Transverse colon (tissue), 4 donors: ENCODE measurements at regions not wholly inside any gene's neighbourhood (a gene's known extent, or its start where the extent isn't known, plus 50 kb on each side); places are given as distances from the start of the nearest gene placed in this dataset.
A peak's percentile ranks its signal among the peaks of the same experiment; 100 is the strongest.

Experiments used
- DNase-seq: peaks from one replicate; pipeline ENCODE4 v3.0.0-alpha.2; 2019
- H3K27ac ChIP-seq, 4 donors: fragments of 200-600 bp; sonication (generic); 2 replicates each; pipeline ENCODE4 v1.5.1; 2016 to 2018; ENCODE audit warnings: inconsistent platforms in 4 of 4
- H3K27me3 ChIP-seq: fragments of 200-600 bp; sonication (generic); 2 replicates; pipeline ENCODE4 v1.5.1; 2017; ENCODE audit warnings: inconsistent platforms
- H3K36me3 ChIP-seq, 4 donors: fragments of 200-600 bp; sonication (generic); 2 replicates each; pipeline ENCODE4 v1.5.1; 2017 to 2019; ENCODE audit warnings: inconsistent platforms in 4 of 4
- H3K4me1 ChIP-seq, 4 donors: fragments of 200-600 bp; sonication (generic); 2 replicates each; pipeline ENCODE4 v1.5.1; 2017 to 2020; ENCODE audit warnings: inconsistent platforms in 4 of 4
- H3K4me3 ChIP-seq, 4 donors: fragments of 200-600 bp; sonication (generic); 1 replicate in 1 of 4; 2 replicates in 3 of 4; pipeline versions ENCODE4 v1.5.1 to v1.6.1; 2017 to 2019; ENCODE audit warnings: inconsistent platforms in 4 of 4
- H3K9me3 ChIP-seq, 2 donors: fragments of 200-600 bp; sonication (generic); 2 replicates each; pipeline ENCODE4 v1.5.1; 2017 to 2019; ENCODE audit warnings: inconsistent platforms in 2 of 2
- EP300 ChIP-seq: sonication (generic); formaldehyde crosslinking; IDR thresholded peaks from one replicate; pipeline ENCODE4 v1.6.1; 2017; ENCODE audit warnings: antibody characterized with exemption, low read depth
- POLR2A ChIP-seq: fragments of 450-650 bp; IDR thresholded peaks from one replicate; pipeline ENCODE4 v1.6.1; 2016; ENCODE audit warnings: antibody characterized with exemption, mild to moderate bottlenecking, moderate library complexity
- POLR2AphosphoS5 ChIP-seq, 3 donors: sonication (generic); formaldehyde crosslinking; IDR thresholded peaks; one replicate each; pipeline ENCODE4 v1.6.1; 2016; ENCODE audit warnings: antibody characterized with exemption in 3 of 3
- WGBS, 2 donors: methylation state at CpG; one replicate each; pipeline ENCODE4 v1.1.5; 2018; ENCODE audit warnings: low coverage in 1 of 2; 5-methylcytosine and 5-hydroxymethylcytosine counted together
- in situ Hi-C, 4 donors: fragments of 200-750 bp; cut with MboI; loops; one replicate each; pipeline versions ENCODE4 v1.15.0 to v1.15.1; 2017; ENCODE audit warnings: low sequenced_read_pairs in 3 of 4, low pct_ligation_motif_present in 1 of 4, low pct_unique_long_range_greater_than_20kb in 1 of 4
- intact Hi-C: fragments of 100-400 bp; cut with DNase I; formaldehyde crosslinking; loops from one replicate; pipeline ENCODE4 v1.15.1; 2023; ENCODE audit warnings: low total_unique reads
- TF ChIP-seq, protein P1 (sequence below), 5 experiments: fragments of 200-600 bp in 3 of 5; fragments of 450-650 bp in 2 of 5; sonication (generic) in 3 of 5; IDR thresholded peaks; 1 replicate in 2 of 5; 2 replicates in 3 of 5; pipeline ENCODE4 v1.5.1; 2016 to 2017; ENCODE audit warnings: antibody characterized with exemption in 5 of 5, inconsistent platforms in 3 of 5, mild to moderate bottlenecking in 2 of 5, moderate library complexity in 1 of 5

DNA sequence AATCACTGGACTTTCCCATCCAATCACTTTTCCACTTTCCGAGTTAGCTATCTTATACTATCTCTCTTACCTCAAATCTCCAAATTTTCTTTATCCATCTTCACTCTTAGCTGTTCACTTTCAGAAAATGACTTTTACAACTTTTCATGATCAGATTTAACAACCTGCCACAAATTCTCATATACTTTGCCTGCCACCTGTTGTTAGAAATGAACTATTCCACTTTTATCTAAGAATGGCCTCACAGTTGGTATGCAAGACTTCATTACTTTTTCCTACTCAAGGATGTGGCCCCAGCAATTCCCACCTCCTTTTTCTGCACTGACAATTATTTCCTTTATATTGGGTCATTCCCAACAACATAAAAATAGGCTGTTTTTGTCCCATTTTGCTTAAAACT, 93.6 kb upstream of the DEPDC1 start:
- no peak for DNase-seq
- intact Hi-C loops = no loop called here
- in situ Hi-C loops = no loop called here

GRCh38 chr1:68594851-68595250, 98.0 kb upstream of the DEPDC1 start:
- no peaks in the 10 kb centered on the region for H3K36me3 ChIP-seq
- H3K27me3 ChIP-seq = no peaks in the 10 kb centered on the region
- 87 to 90% methylated on average over 2 of the region's 2 CpGs for WGBS, 2 donors
- no peak overlapping the region for H3K27ac ChIP-seq
- no peak for DNase-seq
- in situ Hi-C loops = no loop called here
- no peaks in the 10 kb centered on the region for H3K4me1 ChIP-seq
- no peaks in the 10 kb centered on the region for H3K9me3 ChIP-seq
- no peak overlapping the region for H3K4me3 ChIP-seq
- intact Hi-C loops = no loop called here
- TF ChIP-seq, protein P1, sequence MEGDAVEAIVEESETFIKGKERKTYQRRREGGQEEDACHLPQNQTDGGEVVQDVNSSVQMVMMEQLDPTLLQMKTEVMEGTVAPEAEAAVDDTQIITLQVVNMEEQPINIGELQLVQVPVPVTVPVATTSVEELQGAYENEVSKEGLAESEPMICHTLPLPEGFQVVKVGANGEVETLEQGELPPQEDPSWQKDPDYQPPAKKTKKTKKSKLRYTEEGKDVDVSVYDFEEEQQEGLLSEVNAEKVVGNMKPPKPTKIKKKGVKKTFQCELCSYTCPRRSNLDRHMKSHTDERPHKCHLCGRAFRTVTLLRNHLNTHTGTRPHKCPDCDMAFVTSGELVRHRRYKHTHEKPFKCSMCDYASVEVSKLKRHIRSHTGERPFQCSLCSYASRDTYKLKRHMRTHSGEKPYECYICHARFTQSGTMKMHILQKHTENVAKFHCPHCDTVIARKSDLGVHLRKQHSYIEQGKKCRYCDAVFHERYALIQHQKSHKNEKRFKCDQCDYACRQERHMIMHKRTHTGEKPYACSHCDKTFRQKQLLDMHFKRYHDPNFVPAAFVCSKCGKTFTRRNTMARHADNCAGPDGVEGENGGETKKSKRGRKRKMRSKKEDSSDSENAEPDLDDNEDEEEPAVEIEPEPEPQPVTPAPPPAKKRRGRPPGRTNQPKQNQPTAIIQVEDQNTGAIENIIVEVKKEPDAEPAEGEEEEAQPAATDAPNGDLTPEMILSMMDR (IDR thresholded peaks at IDR 0.05) = no peak
- no peak for TF ChIP-seq EP300
- TF ChIP-seq POLR2A = no peak
- no peak for TF ChIP-seq POLR2AphosphoS5 (IDR thresholded peaks at IDR 0.05)

More for the DNA sequence above, 93.6 kb upstream of the DEPDC1 start:
- no peaks in the 10 kb centered on the region for H3K4me1 ChIP-seq
- no peak overlapping the region for H3K27ac ChIP-seq
- no peak overlapping the region for H3K4me3 ChIP-seq
- H3K9me3 ChIP-seq = no peaks in the 10 kb centered on the region
- WGBS, 2 donors = 73 to 89% methylated on average over 1 of the region's 1 CpG
- no peaks in the 10 kb centered on the region for H3K27me3 ChIP-seq
- TF ChIP-seq POLR2AphosphoS5 (IDR thresholded peaks at IDR 0.05) (no peak), POLR2A (no peak), EP300 (no peak)
- TF ChIP-seq, protein P1 (IDR thresholded peaks at IDR 0.05) = peak in 1 of 5 experiments; percentile 19
- no peaks in the 10 kb centered on the region for H3K36me3 ChIP-seq

- H3K27ac ChIP-seq = no peak overlapping the region
- H3K36me3 ChIP-seq = no peaks in the 10 kb centered on the region
- intact Hi-C loops (no loop called here), in situ Hi-C loops (loop anchor here in 1 of 4 donors (25.0 kb wide), 1 partner anchor 1137 kb away; no protein-coding TSS in a partner anchor)
- H3K27me3 ChIP-seq = no peaks in the 10 kb centered on the region
- H3K4me3 ChIP-seq = peak overlapping the region in 1 of 4 donors; percentile 29
- H3K4me1 ChIP-seq = peaks cover 0 to 4% (median 0%) of the 10 kb centered on the region in 4 donors
- WGBS, 2 donors = 37 to 39% methylated on average over 4 to 5 of the region's 5 CpGs
- no peaks in the 10 kb centered on the region for H3K9me3 ChIP-seq
- TF ChIP-seq, protein P1 (IDR thresholded peaks at IDR 0.05) = peak; percentile 28 to 56 (median 45)
- TF ChIP-seq POLR2A (no peak), EP300 (no peak), POLR2AphosphoS5 (IDR thresholded peaks at IDR 0.05) (no peak)
- no peak for DNase-seq
Observed at GRCh38 chr1:68600049-68600661, 103.3 kb upstream of the DEPDC1 start.

GRCh38 chr1:68608289-68608688, 111.4 kb upstream of the DEPDC1 start:
- WGBS, 2 donors = 96% methylated on average over 3 of the region's 3 CpGs; no CpG with 5 or more reads in 1 of the 2 donors
- H3K4me1 ChIP-seq = no peaks in the 10 kb centered on the region
- in situ Hi-C loops = loop anchor here in 1 of 4 donors (25.0 kb wide), 1 partner anchor 1129 kb away; no protein-coding TSS in a partner anchor
- DNase-seq = no peak
- H3K36me3 ChIP-seq = no peaks in the 10 kb centered on the region
- no peak overlapping the region for H3K27ac ChIP-seq
- H3K27me3 ChIP-seq = no peaks in the 10 kb centered on the region
- TF ChIP-seq, protein P1 (IDR thresholded peaks at IDR 0.05) = no peak
- TF ChIP-seq POLR2A (no peak), EP300 (no peak), POLR2AphosphoS5 (IDR thresholded peaks at IDR 0.05) (no peak)
- intact Hi-C loops = no loop called here
- H3K9me3 ChIP-seq = no peaks in the 10 kb centered on the region
- no peak overlapping the region for H3K4me3 ChIP-seq
